ENCODE measurements at regions not wholly inside any gene's neighbourhood (a gene's known extent, or its start where the extent isn't known, plus 50 kb on each side); places are given as distances from the start of the nearest gene placed in this dataset.

- TF ChIP-seq CTCF (IDR thresholded peaks at IDR 0.05) (no peak), POLR2A (IDR thresholded peaks at IDR 0.05) (no peak)
Measured at GRCh38 chr18:61169386-61169785, 163.8 kb upstream of the CDH20 start.

All from body of pancreas (tissue), 4 donors.